Tibial nerve (tissue), 4 donors: ENCODE measurements at regions not wholly inside any gene's neighbourhood (a gene's known extent, or its start where the extent isn't known, plus 50 kb on each side); places are given as distances from the start of the nearest gene placed in this dataset.

ENCODE experiments used
- DNase-seq, 2 donors: peaks; one replicate each; pipeline ENCODE4 v3.0.0-alpha.2; 2019; ENCODE audit warnings: low spot score in 2 of 2
- H3K27ac ChIP-seq, 4 donors: fragments of 200-600 bp; sonication (generic) in 3 of 4; one replicate each; pipeline ENCODE4 v1.5.1; 2017 to 2019; ENCODE audit warnings: mild to moderate bottlenecking in 1 of 4
- H3K27me3 ChIP-seq, 2 donors: fragments of 200-600 bp; sonication (generic) in 1 of 2; one replicate each; pipeline versions ENCODE4 v1.5.1 to v1.6.0; 2017 to 2019
- H3K36me3 ChIP-seq, 3 donors: fragments of 200-600 bp; sonication (generic); one replicate each; pipeline ENCODE4 v1.5.1; 2018 to 2019
- H3K4me1 ChIP-seq, 4 donors: fragments of 200-600 bp; sonication (generic) in 3 of 4; one replicate each; pipeline ENCODE4 v1.5.1; 2017 to 2019
- H3K4me3 ChIP-seq, 4 donors: fragments of 200-600 bp; sonication (generic) in 3 of 4; one replicate each; pipeline ENCODE4 v1.5.1; 2017 to 2019; ENCODE audit warnings: mild to moderate bottlenecking in 1 of 4, moderate library complexity in 1 of 4
- H3K9me3 ChIP-seq, 4 donors: fragments of 200-600 bp; sonication (generic) in 3 of 4; one replicate each; pipeline ENCODE4 v1.5.1; 2017 to 2019
- CTCF ChIP-seq, 5 experiments: fragments of 200-600 bp in 3 of 5; fragments of 450-650 bp in 2 of 5; sonication (generic) in 3 of 5; IDR thresholded peaks; one replicate each; pipeline ENCODE4 v1.5.1; 2016 to 2019; ENCODE audit warnings: antibody characterized with exemption in 5 of 5, mild to moderate bottlenecking in 3 of 5, moderate library complexity in 2 of 5
- EP300 ChIP-seq, 2 donors: sonication (generic); formaldehyde crosslinking; IDR thresholded peaks; one replicate each; pipeline ENCODE4 v1.6.1; 2017; ENCODE audit warnings: antibody characterized with exemption in 2 of 2, mild to moderate bottlenecking in 1 of 2
- POLR2A ChIP-seq, 2 donors: fragments of 450-650 bp; IDR thresholded peaks; one replicate each; pipeline ENCODE4 v1.6.1; 2017; ENCODE audit warnings: antibody characterized with exemption in 2 of 2, mild to moderate bottlenecking in 2 of 2, moderate library complexity in 2 of 2
- WGBS, 2 donors: methylation state at CpG; one replicate each; pipeline ENCODE4 v1.1.5; 2018; 5-methylcytosine and 5-hydroxymethylcytosine counted together

DNA sequence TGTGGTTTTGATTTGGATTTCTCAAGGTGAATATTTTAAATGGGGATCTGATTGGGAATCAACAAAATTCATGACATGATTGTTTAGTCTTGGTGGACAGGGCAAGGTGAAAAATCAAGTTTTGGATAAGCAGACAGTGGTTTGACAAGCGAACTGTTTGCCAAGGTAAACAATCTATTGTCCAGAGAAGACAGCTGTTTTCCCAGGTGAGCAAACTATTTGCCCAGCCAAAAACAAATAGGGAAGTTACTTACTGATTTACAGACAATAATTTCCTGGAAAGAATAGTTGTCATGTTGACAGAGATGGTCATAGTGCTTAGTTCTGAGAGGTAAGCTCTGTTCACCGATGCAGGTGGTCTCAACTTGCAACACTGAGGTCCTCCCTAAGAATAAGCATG, 94.0 kb upstream of the STEAP1B start:
- no peak overlapping the region for H3K4me3 ChIP-seq
- H3K4me1 ChIP-seq, result peaks cover 0 to 19% (median 8%) of the 10 kb centered on the region in 4 donors
- no peaks in the 10 kb centered on the region for H3K36me3 ChIP-seq
- no peaks in the 10 kb centered on the region for H3K9me3 ChIP-seq
- no peak for DNase-seq
- no peak for TF ChIP-seq POLR2A (IDR thresholded peaks at IDR 0.05)
- TF ChIP-seq EP300 (IDR thresholded peaks at IDR 0.05), result no peak
- TF ChIP-seq CTCF (IDR thresholded peaks at IDR 0.05), result no peak
- no peak overlapping the region for H3K27ac ChIP-seq
- WGBS, 2 donors, result 72 to 84% methylated on average over 2 of the region's 2 CpGs
- H3K27me3 ChIP-seq, result no peaks in the 10 kb centered on the region

- TF ChIP-seq POLR2A (IDR thresholded peaks at IDR 0.05), result no peak
- no peak for TF ChIP-seq CTCF (IDR thresholded peaks at IDR 0.05)
- TF ChIP-seq EP300 (IDR thresholded peaks at IDR 0.05), result no peak
- 86 to 89% methylated on average over 2 of the region's 2 CpGs for WGBS, 2 donors
Observed at GRCh38 chr7:22591271-22591670, 91.3 kb upstream of the STEAP1B start.

GRCh38 chr7:22589641-22590201, 89.7 kb upstream of the STEAP1B start:
- Histone ChIP-seq H3K36me3 (no peaks in the 10 kb centered on the region), H3K4me1 (peaks cover 0 to 42% (median 8%) of the 10 kb centered on the region in 4 donors), H3K9me3 (no peaks in the 10 kb centered on the region), H3K4me3 (peak overlapping the region in 1 of 4 donors; percentile 3), H3K27ac (peak overlapping the region in 3 of 4 donors; percentile 22 to 55 (median 53)), H3K27me3 (no peaks in the 10 kb centered on the region)
- WGBS, 2 donors, result 12 to 15% methylated on average over 10 of the region's 10 CpGs
- TF ChIP-seq CTCF (IDR thresholded peaks at IDR 0.05) (no peak), POLR2A (IDR thresholded peaks at IDR 0.05) (no peak), EP300 (IDR thresholded peaks at IDR 0.05) (peak; percentile 31 to 80)
- DNase-seq, result peak; percentile 30 to 61

More at GRCh38 chr7:22591271-22591670, 91.3 kb upstream of the STEAP1B start:
- no peaks in the 10 kb centered on the region for H3K27me3 ChIP-seq
- H3K27ac ChIP-seq, result peak overlapping the region in 1 of 4 donors; percentile 55
- H3K4me1 ChIP-seq, result peaks cover 0 to 42% (median 8%) of the 10 kb centered on the region in 4 donors
- DNase-seq, result no peak
- no peaks in the 10 kb centered on the region for H3K36me3 ChIP-seq
- no peaks in the 10 kb centered on the region for H3K9me3 ChIP-seq
- H3K4me3 ChIP-seq, result no peak overlapping the region

DNA sequence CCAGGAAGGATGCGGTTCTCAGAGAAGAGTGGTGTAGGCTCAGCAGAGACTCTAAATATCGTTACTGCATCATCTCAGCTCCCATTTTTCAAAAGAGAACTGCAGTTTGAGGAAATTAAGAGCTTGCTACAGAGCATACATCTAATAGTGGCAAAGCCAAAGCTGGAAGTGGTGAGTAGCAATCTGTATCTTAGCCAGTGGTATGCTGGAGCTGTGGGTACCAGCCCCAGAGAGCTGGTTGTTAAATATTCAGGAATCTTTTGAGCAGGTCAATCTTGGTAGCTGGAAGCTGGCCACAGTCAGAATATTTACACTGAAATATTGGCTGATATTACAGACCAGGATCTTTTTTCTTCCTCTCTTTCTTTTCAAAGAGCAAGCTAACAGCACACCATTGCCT, 88.4 kb upstream of the STEAP1B start:
- TF ChIP-seq POLR2A (IDR thresholded peaks at IDR 0.05) (no peak), CTCF (IDR thresholded peaks at IDR 0.05) (no peak), EP300 (IDR thresholded peaks at IDR 0.05) (no peak)
- Histone ChIP-seq H3K36me3 (no peaks in the 10 kb centered on the region), H3K27ac (peak overlapping the region in 1 of 4 donors; percentile 55), H3K27me3 (no peaks in the 10 kb centered on the region), H3K9me3 (no peaks in the 10 kb centered on the region), H3K4me1 (peaks cover 0 to 44% (median 8%) of the 10 kb centered on the region in 4 donors), H3K4me3 (no peak overlapping the region)
- DNase-seq, result no peak
- 90 to 94% methylated on average over 2 of the region's 2 CpGs for WGBS, 2 donors

GRCh38 chr7:22587322-22587721, 87.3 kb upstream of the STEAP1B start:
- no peaks in the 10 kb centered on the region for H3K27me3 ChIP-seq
- WGBS, 2 donors, result 59 to 75% methylated on average over 2 of the region's 2 CpGs
- peaks cover 0 to 49% (median 8%) of the 10 kb centered on the region in 4 donors for H3K4me1 ChIP-seq
- no peak overlapping the region for H3K27ac ChIP-seq
- no peak for DNase-seq
- no peaks in the 10 kb centered on the region for H3K36me3 ChIP-seq
- TF ChIP-seq POLR2A (IDR thresholded peaks at IDR 0.05) (no peak), EP300 (IDR thresholded peaks at IDR 0.05) (peak in 1 of 2 donors; percentile 47), CTCF (IDR thresholded peaks at IDR 0.05) (no peak)
- H3K9me3 ChIP-seq, result no peaks in the 10 kb centered on the region
- no peak overlapping the region for H3K4me3 ChIP-seq
